ENCODE measurements at regions not wholly inside any gene's neighbourhood (a gene's known extent, or its start where the extent isn't known, plus 50 kb on each side); places are given as distances from the start of the nearest gene placed in this dataset.
"Not testable (repeated sequence)": the region's sequence is repeated elsewhere in the genome, so short reads cannot be mapped to it uniquely, and the experiment has no call there.

GRCh38 chr2:184370954-184371353 lies 227.4 kb upstream of the ZNF804A start:
- no peaks in the 10 kb centered on the region for H3K4me1 Mint-ChIP-seq (ENCODE audit: low read depth)

GRCh38 chr2:184371641-184372040 lies 226.7 kb upstream of the ZNF804A start:
- no peaks in the 10 kb centered on the region for H3K4me1 Mint-ChIP-seq (ENCODE audit: low read depth)
- no peaks in the 10 kb centered on the region for H3K27me3 Mint-ChIP-seq (ENCODE audit: insufficient read depth)
- no peak for DNase-seq (ENCODE audit: low spot score)
- no peaks in the 10 kb centered on the region for H3K36me3 Mint-ChIP-seq (ENCODE audit: low read depth)
- H3K4me3 Mint-ChIP-seq, result no peak overlapping the region
- no peak overlapping the region for H3K27ac Mint-ChIP-seq
- H3K9me3 Mint-ChIP-seq, result no peaks in the 10 kb centered on the region
- intact Hi-C loops (cut with micrococcal nuclease), result no loop called here

More at GRCh38 chr2:184370954-184371353, 227.4 kb upstream of the ZNF804A start:
- H3K4me3 Mint-ChIP-seq, result no peak overlapping the region
- H3K27me3 Mint-ChIP-seq (ENCODE audit: insufficient read depth), result no peaks in the 10 kb centered on the region
- DNase-seq (ENCODE audit: low spot score), result no peak
- intact Hi-C loops (cut with micrococcal nuclease), result no loop called here
- no peaks in the 10 kb centered on the region for H3K9me3 Mint-ChIP-seq
- H3K27ac Mint-ChIP-seq, result no peak overlapping the region
- H3K36me3 Mint-ChIP-seq (ENCODE audit: low read depth), result no peaks in the 10 kb centered on the region

GRCh38 chr2:184372484-184372883 lies 225.8 kb upstream of the ZNF804A start:
- no peak for DNase-seq (ENCODE audit: low spot score)
- Mint-ChIP-seq H3K9me3 (no peaks in the 10 kb centered on the region), H3K36me3 (ENCODE audit: low read depth) (no peaks in the 10 kb centered on the region), H3K4me1 (ENCODE audit: low read depth) (no peaks in the 10 kb centered on the region), H3K4me3 (no peak overlapping the region), H3K27me3 (ENCODE audit: insufficient read depth) (no peaks in the 10 kb centered on the region), H3K27ac (no peak overlapping the region)
- intact Hi-C loops (cut with micrococcal nuclease), result no loop called here

- Mint-ChIP-seq H3K36me3 (ENCODE audit: low read depth) (no peaks in the 10 kb centered on the region), H3K27ac (no peak overlapping the region), H3K4me3 (no peak overlapping the region), H3K4me1 (ENCODE audit: low read depth) (no peaks in the 10 kb centered on the region), H3K9me3 (no peaks in the 10 kb centered on the region), H3K27me3 (ENCODE audit: insufficient read depth) (no peaks in the 10 kb centered on the region)
- DNase-seq (ENCODE audit: low spot score), result no peak
- intact Hi-C loops (cut with micrococcal nuclease), result no loop called here
Measured at GRCh38 chr2:184394642-184395041, 203.7 kb upstream of the ZNF804A start.

- H3K27me3 Mint-ChIP-seq (ENCODE audit: insufficient read depth), result no peaks in the 10 kb centered on the region
Measured at GRCh38 chr2:184402381-184402780, 195.9 kb upstream of the ZNF804A start.

GRCh38 chr2:184407041-184407630 lies 191.2 kb upstream of the ZNF804A start:
- H3K4me1 Mint-ChIP-seq (ENCODE audit: low read depth); H3K36me3 Mint-ChIP-seq (ENCODE audit: low read depth); H3K9me3 Mint-ChIP-seq; DNase-seq (ENCODE audit: low spot score); H3K27me3 Mint-ChIP-seq (ENCODE audit: insufficient read depth); intact Hi-C loops (cut with micrococcal nuclease); H3K4me3 Mint-ChIP-seq; H3K27ac Mint-ChIP-seq: not testable (repeated sequence)

More at GRCh38 chr2:184402381-184402780, 195.9 kb upstream of the ZNF804A start:
- H3K27ac Mint-ChIP-seq, result no peak overlapping the region
- no peaks in the 10 kb centered on the region for H3K36me3 Mint-ChIP-seq (ENCODE audit: low read depth)
- H3K9me3 Mint-ChIP-seq, result no peaks in the 10 kb centered on the region
- H3K4me3 Mint-ChIP-seq, result no peak overlapping the region
- H3K4me1 Mint-ChIP-seq (ENCODE audit: low read depth), result no peaks in the 10 kb centered on the region
- DNase-seq (ENCODE audit: low spot score), result no peak
- intact Hi-C loops (cut with micrococcal nuclease), result no loop called here

GRCh38 chr2:184410160-184410559 lies 188.2 kb upstream of the ZNF804A start:
- Mint-ChIP-seq H3K27me3 (ENCODE audit: insufficient read depth) (no peaks in the 10 kb centered on the region), H3K4me3 (no peak overlapping the region), H3K36me3 (ENCODE audit: low read depth) (no peaks in the 10 kb centered on the region), H3K4me1 (ENCODE audit: low read depth) (no peaks in the 10 kb centered on the region), H3K9me3 (no peaks in the 10 kb centered on the region), H3K27ac (no peak overlapping the region)
- DNase-seq (ENCODE audit: low spot score), result no peak
- intact Hi-C loops (cut with micrococcal nuclease), result no loop called here

GRCh38 chr2:184413221-184413620 lies 185.1 kb upstream of the ZNF804A start:
- Mint-ChIP-seq H3K9me3 (no peaks in the 10 kb centered on the region), H3K27me3 (ENCODE audit: insufficient read depth) (no peaks in the 10 kb centered on the region), H3K27ac (no peak overlapping the region), H3K4me3 (no peak overlapping the region), H3K36me3 (ENCODE audit: low read depth) (no peaks in the 10 kb centered on the region), H3K4me1 (ENCODE audit: low read depth) (no peaks in the 10 kb centered on the region)
- DNase-seq (ENCODE audit: low spot score), result no peak
- intact Hi-C loops (cut with micrococcal nuclease), result no loop called here

GRCh38 chr2:184413671-184414229 lies 184.6 kb upstream of the ZNF804A start:
- no peaks in the 10 kb centered on the region for H3K27me3 Mint-ChIP-seq (ENCODE audit: insufficient read depth)
- no peaks in the 10 kb centered on the region for H3K9me3 Mint-ChIP-seq
- H3K27ac Mint-ChIP-seq, result no peak overlapping the region
- intact Hi-C loops (cut with micrococcal nuclease), result no loop called here
- no peak overlapping the region for H3K4me3 Mint-ChIP-seq
- no peaks in the 10 kb centered on the region for H3K4me1 Mint-ChIP-seq (ENCODE audit: low read depth)
- H3K36me3 Mint-ChIP-seq (ENCODE audit: low read depth), result no peaks in the 10 kb centered on the region
- DNase-seq (ENCODE audit: low spot score), result no peak

- Mint-ChIP-seq H3K27me3 (ENCODE audit: insufficient read depth) (no peaks in the 10 kb centered on the region), H3K36me3 (ENCODE audit: low read depth) (no peaks in the 10 kb centered on the region), H3K27ac (no peak overlapping the region), H3K4me1 (ENCODE audit: low read depth) (no peaks in the 10 kb centered on the region), H3K9me3 (no peaks in the 10 kb centered on the region), H3K4me3 (no peak overlapping the region)
- intact Hi-C loops (cut with micrococcal nuclease), result no loop called here
- no peak for DNase-seq (ENCODE audit: low spot score)
Measured at GRCh38 chr2:184416146-184416913, 182.0 kb upstream of the ZNF804A start.

- no peak for DNase-seq (ENCODE audit: low spot score)
- H3K27me3 Mint-ChIP-seq (ENCODE audit: insufficient read depth), result no peaks in the 10 kb centered on the region
- intact Hi-C loops (cut with micrococcal nuclease), result no loop called here
- no peak overlapping the region for H3K27ac Mint-ChIP-seq
- no peaks in the 10 kb centered on the region for H3K9me3 Mint-ChIP-seq
- H3K4me3 Mint-ChIP-seq, result no peak overlapping the region
- no peaks in the 10 kb centered on the region for H3K4me1 Mint-ChIP-seq (ENCODE audit: low read depth)
- H3K36me3 Mint-ChIP-seq (ENCODE audit: low read depth), result no peaks in the 10 kb centered on the region
Measured at GRCh38 chr2:184419744-184420143, 178.6 kb upstream of the ZNF804A start.

- H3K4me3 Mint-ChIP-seq; H3K4me1 Mint-ChIP-seq (ENCODE audit: low read depth); H3K27ac Mint-ChIP-seq; intact Hi-C loops (cut with micrococcal nuclease); H3K27me3 Mint-ChIP-seq (ENCODE audit: insufficient read depth); H3K9me3 Mint-ChIP-seq; H3K36me3 Mint-ChIP-seq (ENCODE audit: low read depth); DNase-seq (ENCODE audit: low spot score): not testable (repeated sequence)
Measured at GRCh38 chr2:184421456-184421855, 176.9 kb upstream of the ZNF804A start.

GRCh38 chr2:184425083-184425482 lies 173.2 kb upstream of the ZNF804A start:
- Mint-ChIP-seq H3K36me3 (ENCODE audit: low read depth) (no peaks in the 10 kb centered on the region), H3K27me3 (ENCODE audit: insufficient read depth) (no peaks in the 10 kb centered on the region), H3K4me3 (no peak overlapping the region), H3K9me3 (no peaks in the 10 kb centered on the region), H3K27ac (no peak overlapping the region), H3K4me1 (ENCODE audit: low read depth) (no peaks in the 10 kb centered on the region)
- intact Hi-C loops (cut with micrococcal nuclease), result no loop called here
- DNase-seq (ENCODE audit: low spot score), result no peak
